ENCODE measurements at regions not wholly inside any gene's neighbourhood (a gene's known extent, or its start where the extent isn't known, plus 50 kb on each side); places are given as distances from the start of the nearest gene placed in this dataset.

DNA sequence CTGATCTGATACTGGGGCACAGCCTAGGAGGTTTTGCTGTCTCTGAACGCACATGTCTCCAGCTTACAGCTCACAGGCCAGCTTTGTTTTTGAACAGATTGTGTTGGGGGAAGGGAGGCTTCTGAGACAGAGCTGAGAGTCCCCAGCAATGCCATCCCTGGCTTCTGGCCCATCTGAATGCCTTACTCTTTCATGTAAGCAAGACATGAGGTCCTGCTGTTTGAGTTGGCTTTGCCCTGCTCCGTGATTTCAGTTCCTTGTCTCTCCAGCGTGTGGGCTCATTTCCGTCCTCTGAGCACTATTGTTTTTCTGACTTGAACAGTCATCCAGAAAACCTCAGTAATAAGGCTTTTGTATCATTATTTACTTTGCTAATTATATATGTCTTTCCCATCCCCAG is 194.9 kb upstream of the TNP1 start:
- TF ChIP-seq, protein P1, sequence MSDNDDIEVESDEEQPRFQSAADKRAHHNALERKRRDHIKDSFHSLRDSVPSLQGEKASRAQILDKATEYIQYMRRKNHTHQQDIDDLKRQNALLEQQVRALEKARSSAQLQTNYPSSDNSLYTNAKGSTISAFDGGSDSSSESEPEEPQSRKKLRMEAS (IDR thresholded peaks at IDR 0.05; ENCODE audit: low read depth, low read length): no peak
- TF ChIP-seq MYC (IDR thresholded peaks at IDR 0.05; ENCODE audit: low read depth, low read length) (no peak), POLR2A (IDR thresholded peaks at IDR 0.05; ENCODE audit: extremely low read depth, insufficient read length) (no peak)
- TF ChIP-seq, protein P2, sequence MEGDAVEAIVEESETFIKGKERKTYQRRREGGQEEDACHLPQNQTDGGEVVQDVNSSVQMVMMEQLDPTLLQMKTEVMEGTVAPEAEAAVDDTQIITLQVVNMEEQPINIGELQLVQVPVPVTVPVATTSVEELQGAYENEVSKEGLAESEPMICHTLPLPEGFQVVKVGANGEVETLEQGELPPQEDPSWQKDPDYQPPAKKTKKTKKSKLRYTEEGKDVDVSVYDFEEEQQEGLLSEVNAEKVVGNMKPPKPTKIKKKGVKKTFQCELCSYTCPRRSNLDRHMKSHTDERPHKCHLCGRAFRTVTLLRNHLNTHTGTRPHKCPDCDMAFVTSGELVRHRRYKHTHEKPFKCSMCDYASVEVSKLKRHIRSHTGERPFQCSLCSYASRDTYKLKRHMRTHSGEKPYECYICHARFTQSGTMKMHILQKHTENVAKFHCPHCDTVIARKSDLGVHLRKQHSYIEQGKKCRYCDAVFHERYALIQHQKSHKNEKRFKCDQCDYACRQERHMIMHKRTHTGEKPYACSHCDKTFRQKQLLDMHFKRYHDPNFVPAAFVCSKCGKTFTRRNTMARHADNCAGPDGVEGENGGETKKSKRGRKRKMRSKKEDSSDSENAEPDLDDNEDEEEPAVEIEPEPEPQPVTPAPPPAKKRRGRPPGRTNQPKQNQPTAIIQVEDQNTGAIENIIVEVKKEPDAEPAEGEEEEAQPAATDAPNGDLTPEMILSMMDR (IDR thresholded peaks at IDR 0.05; ENCODE audit: low read depth, low read length): no peak
- no peak overlapping the region for H3K4me3 ChIP-seq (ENCODE audit: low read depth, low read length)
- no peak for DNase-seq (ENCODE audit: low read depth)

DNA sequence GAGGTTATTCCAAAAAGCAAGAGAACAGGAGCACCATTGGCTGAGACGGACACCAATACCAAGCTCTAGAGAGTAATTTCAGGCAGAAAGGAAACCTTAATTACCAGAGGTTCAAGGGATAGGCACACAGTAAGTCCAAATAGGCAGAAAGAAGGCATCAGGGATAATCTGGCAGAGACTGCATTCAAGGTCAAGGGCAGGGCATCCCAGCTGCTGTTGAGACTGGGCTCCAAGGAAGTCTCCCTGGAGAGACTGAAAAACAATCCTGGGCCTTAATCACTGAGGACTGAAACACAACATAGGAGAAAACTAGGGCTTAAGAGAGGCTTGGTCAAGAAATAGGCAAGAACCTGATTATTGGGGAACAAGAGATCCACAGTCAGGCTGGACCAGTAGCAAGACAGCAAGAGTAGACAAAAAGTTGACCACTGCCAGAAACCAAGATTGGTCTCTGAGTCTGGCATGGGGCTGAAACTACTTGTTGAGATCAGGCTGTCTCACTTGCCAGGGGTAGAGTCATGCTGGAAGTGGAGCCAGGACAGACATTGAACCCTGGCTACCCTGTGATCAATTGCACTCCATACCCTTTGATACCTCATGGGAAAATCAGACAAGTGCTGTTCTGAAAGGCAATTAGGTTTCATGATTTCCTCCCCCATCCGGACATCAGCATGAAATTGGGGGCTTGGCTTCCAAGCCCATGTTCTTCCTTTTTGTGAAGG is 193.2 kb upstream of the TNP1 start:
- TF ChIP-seq MYC (IDR thresholded peaks at IDR 0.05; ENCODE audit: low read depth, low read length): no peak
- TF ChIP-seq, protein P1 (IDR thresholded peaks at IDR 0.05; ENCODE audit: low read depth, low read length): no peak
- TF ChIP-seq POLR2A (IDR thresholded peaks at IDR 0.05; ENCODE audit: extremely low read depth, insufficient read length): no peak
- TF ChIP-seq, protein P2 (IDR thresholded peaks at IDR 0.05; ENCODE audit: low read depth, low read length): no peak
- no peak overlapping the region for H3K4me3 ChIP-seq (ENCODE audit: low read depth, low read length)
- DNase-seq (ENCODE audit: low read depth): no peak

DNA sequence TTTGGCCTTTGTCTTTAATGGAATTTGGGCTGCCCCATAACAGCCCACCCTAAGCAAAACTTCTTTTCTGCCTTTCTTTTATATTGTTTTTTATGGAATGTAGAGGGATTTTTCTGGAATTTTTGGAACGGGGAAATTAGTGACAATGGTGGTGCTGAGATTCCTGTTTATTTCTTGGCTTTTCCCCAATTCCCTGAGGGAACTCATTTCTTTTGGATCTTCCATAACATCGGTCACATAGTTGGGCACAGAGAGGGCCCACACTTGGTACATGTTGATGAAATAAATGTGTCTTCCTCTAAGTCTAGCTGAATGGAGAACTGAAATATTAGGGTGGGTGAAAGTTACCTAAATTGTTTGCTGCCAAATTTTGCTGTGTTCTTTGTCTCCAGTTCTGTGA is 191.6 kb upstream of the TNP1 start:
- DNase-seq (ENCODE audit: low read depth): no peak
- TF ChIP-seq, protein P1 (IDR thresholded peaks at IDR 0.05; ENCODE audit: low read depth, low read length): no peak
- no peak for TF ChIP-seq POLR2A (IDR thresholded peaks at IDR 0.05; ENCODE audit: extremely low read depth, insufficient read length)
- H3K4me3 ChIP-seq (ENCODE audit: low read depth, low read length): no peak overlapping the region

DNA sequence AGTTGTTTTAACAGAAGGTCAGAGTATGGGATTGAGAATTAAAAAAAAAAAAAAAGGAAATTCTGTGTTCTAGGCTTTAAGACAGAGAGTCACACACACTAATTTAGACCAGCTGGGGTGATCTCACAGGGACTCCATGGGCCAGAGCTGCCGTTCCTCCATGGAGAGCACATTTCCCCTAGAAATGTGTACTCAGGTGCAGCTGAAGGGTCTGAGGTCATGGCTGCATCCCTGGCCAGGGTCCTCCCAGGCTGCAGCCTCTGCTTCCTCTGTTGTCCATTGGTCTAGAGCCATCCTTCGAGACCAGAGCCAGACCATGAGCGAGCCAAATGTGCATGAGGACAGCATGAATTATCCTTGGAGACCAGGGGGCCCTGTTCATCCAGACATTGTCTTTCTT is 190.1 kb upstream of the TNP1 start:
- TF ChIP-seq, protein P1 (IDR thresholded peaks at IDR 0.05; ENCODE audit: low read depth, low read length): no peak
- TF ChIP-seq, protein P2 (IDR thresholded peaks at IDR 0.05; ENCODE audit: low read depth, low read length): no peak
- TF ChIP-seq POLR2A (IDR thresholded peaks at IDR 0.05; ENCODE audit: extremely low read depth, insufficient read length): no peak
- no peak for TF ChIP-seq MYC (IDR thresholded peaks at IDR 0.05; ENCODE audit: low read depth, low read length)
- no peak for DNase-seq (ENCODE audit: low read depth)
- H3K4me3 ChIP-seq (ENCODE audit: low read depth, low read length): no peak overlapping the region

DNA sequence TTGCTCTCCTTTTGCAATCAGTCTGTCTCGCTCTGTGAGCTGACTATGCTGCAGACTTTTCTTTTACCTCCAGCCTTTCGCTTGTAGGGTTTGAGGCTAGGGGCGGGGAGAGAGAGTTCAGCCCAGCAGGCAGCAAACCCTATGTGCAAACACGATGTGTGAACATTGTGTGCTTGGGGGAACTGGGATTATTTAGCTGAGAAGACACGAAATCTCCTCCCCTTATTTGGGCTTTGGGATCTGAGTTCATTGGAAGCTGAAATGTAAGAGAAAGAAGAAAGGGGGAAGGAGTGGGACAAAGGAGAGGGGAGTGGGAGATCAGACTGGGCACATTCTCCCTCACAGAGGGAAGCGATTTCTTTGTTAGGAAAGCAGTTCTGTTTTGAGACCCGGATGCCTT is 189.6 kb upstream of the TNP1 start:
- DNase-seq (ENCODE audit: low read depth): no peak
- H3K4me3 ChIP-seq (ENCODE audit: low read depth, low read length): no peak overlapping the region
- TF ChIP-seq POLR2A (IDR thresholded peaks at IDR 0.05; ENCODE audit: extremely low read depth, insufficient read length): no peak
- no peak for TF ChIP-seq MYC (IDR thresholded peaks at IDR 0.05; ENCODE audit: low read depth, low read length)
- TF ChIP-seq, protein P1 (IDR thresholded peaks at IDR 0.05; ENCODE audit: low read depth, low read length): no peak
- TF ChIP-seq, protein P2 (IDR thresholded peaks at IDR 0.05; ENCODE audit: low read depth, low read length): no peak

DNA sequence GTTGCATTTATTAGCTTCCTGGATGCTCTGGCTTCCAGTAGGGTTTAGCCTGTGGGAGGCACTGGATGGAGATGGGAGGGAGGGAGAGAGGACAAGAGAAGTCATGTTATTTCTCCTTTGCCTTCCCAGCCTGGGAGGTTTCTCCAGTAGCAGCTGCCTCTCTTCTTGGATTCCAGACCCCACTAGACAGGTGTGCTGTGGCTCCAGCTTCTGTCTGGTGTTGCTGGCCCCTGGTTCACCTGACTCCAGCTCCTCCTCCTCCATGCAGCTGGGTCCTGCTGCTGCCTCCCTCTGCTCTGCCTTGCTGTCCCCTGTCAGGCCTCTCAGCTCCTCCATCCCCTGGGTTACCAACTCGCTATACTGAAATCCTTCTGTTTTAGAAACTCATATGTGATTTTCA is 188.9 kb upstream of the TNP1 start:
- no peak for DNase-seq (ENCODE audit: low read depth)
- TF ChIP-seq MYC (IDR thresholded peaks at IDR 0.05; ENCODE audit: low read depth, low read length): no peak
- TF ChIP-seq, protein P1 (IDR thresholded peaks at IDR 0.05; ENCODE audit: low read depth, low read length): no peak
- TF ChIP-seq POLR2A (IDR thresholded peaks at IDR 0.05; ENCODE audit: extremely low read depth, insufficient read length): no peak
- no peak overlapping the region for H3K4me3 ChIP-seq (ENCODE audit: low read depth, low read length)

All from NB4 (cell line).